ENCODE measurements at regions not wholly inside any gene's neighbourhood (a gene's known extent, or its start where the extent isn't known, plus 50 kb on each side); places are given as distances from the start of the nearest gene placed in this dataset.

DNA sequence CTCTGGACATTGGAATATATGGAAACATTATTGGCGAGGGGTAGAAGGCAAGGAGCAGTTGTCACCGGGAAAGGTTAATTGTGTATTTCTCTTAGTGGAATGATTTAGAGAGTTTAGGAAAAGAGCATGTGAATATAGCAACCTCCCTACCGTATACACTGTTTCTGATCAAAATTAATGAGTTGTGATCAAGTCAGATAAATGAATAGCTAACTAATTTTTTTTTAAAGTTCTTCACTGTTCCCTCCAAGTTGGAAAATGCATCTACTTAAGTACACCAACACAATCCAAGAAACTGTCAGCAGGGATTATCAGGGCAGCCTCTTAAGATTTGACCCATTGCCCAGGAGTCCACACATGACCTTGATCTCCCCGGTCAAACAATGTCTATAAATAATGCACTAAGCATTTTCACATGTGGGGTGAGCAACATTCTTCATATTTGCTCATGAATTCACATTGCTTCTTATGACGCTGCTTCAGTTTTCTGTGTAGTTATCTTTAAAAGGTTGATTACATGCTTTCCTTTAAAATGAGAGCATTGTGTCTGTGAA is 680.8 kb upstream of the NRSN1 start:
- H3K4me3 ChIP-seq (ENCODE audit: low read depth, poor library complexity, severe bottlenecking) = no peak overlapping the region
- no peak for DNase-seq (ENCODE audit: low spot score in 2 of 2)
- 49 to 54% methylated on average over 5 of the region's 5 CpGs for WGBS, 2 donors
- intact Hi-C loops (cut with DNase I; ENCODE audit: low total_unique reads) = loop anchor here (10.0 kb wide), 1 partner anchor 1280 kb away; no protein-coding TSS in a partner anchor
- TF ChIP-seq POLR2A (IDR thresholded peaks at IDR 0.05) = no peak
- TF ChIP-seq, protein P1, sequence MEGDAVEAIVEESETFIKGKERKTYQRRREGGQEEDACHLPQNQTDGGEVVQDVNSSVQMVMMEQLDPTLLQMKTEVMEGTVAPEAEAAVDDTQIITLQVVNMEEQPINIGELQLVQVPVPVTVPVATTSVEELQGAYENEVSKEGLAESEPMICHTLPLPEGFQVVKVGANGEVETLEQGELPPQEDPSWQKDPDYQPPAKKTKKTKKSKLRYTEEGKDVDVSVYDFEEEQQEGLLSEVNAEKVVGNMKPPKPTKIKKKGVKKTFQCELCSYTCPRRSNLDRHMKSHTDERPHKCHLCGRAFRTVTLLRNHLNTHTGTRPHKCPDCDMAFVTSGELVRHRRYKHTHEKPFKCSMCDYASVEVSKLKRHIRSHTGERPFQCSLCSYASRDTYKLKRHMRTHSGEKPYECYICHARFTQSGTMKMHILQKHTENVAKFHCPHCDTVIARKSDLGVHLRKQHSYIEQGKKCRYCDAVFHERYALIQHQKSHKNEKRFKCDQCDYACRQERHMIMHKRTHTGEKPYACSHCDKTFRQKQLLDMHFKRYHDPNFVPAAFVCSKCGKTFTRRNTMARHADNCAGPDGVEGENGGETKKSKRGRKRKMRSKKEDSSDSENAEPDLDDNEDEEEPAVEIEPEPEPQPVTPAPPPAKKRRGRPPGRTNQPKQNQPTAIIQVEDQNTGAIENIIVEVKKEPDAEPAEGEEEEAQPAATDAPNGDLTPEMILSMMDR (IDR thresholded peaks at IDR 0.05) = no peak

GRCh38 chr6:23446469-23446967 is 679.5 kb upstream of the NRSN1 start:
- TF ChIP-seq, protein P1 (IDR thresholded peaks at IDR 0.05) = no peak
- no peak for TF ChIP-seq POLR2A (IDR thresholded peaks at IDR 0.05)
- intact Hi-C loops (cut with DNase I; ENCODE audit: low total_unique reads) = loop anchor here (10.0 kb wide), 1 partner anchor 1282 kb away; no protein-coding TSS in a partner anchor
- no peak overlapping the region for H3K4me3 ChIP-seq (ENCODE audit: low read depth, poor library complexity, severe bottlenecking)
- WGBS, 2 donors = 36 to 38% methylated on average over 4 of the region's 4 CpGs
- no peak for DNase-seq (ENCODE audit: low spot score in 2 of 2)

- DNase-seq (ENCODE audit: low spot score in 2 of 2) = no peak
- no peak for TF ChIP-seq POLR2A (IDR thresholded peaks at IDR 0.05)
- H3K4me3 ChIP-seq (ENCODE audit: low read depth, poor library complexity, severe bottlenecking) = no peak overlapping the region
- intact Hi-C loops (cut with DNase I; ENCODE audit: low total_unique reads) = loop anchor here (10.0 kb wide), 1 partner anchor 1283 kb away; no protein-coding TSS in a partner anchor
These were observed 678.3 kb upstream of the NRSN1 start for GRCh38 chr6:23447731-23448130.

DNA sequence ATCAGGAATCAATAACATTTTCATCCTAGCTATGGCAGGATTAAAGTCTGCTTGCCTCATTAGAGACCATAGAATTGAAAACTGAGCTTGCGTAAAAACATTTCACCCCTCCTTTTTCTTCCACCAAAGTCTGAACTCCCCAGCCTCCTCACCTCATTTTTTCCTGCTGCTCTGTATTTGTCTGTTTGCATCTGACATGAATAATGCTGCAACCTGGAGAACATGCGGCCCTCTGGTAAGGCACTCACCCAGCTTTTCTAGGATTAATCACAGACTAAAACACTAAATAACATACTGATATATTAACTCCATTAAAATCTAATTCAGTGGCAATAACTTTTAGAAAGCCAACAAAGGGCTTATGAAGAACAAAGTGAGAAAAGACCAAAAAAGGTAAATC is 677.7 kb upstream of the NRSN1 start:
- WGBS, 2 donors = 93 to 95% methylated on average over 2 of the region's 2 CpGs
- TF ChIP-seq, protein P1 (IDR thresholded peaks at IDR 0.05) = no peak
- no peak for TF ChIP-seq POLR2A (IDR thresholded peaks at IDR 0.05)
- intact Hi-C loops (cut with DNase I; ENCODE audit: low total_unique reads) = loop anchor here (10.0 kb wide), 1 partner anchor 1283 kb away; no protein-coding TSS in a partner anchor

GRCh38 chr6:23454080-23454976 is 671.7 kb upstream of the NRSN1 start:
- TF ChIP-seq, protein P1 (IDR thresholded peaks at IDR 0.05) = no peak
- intact Hi-C loops (cut with DNase I; ENCODE audit: low total_unique reads) = no loop called here

More for the DNA sequence above, 677.7 kb upstream of the NRSN1 start:
- H3K4me3 ChIP-seq (ENCODE audit: low read depth, poor library complexity, severe bottlenecking) = no peak overlapping the region
- DNase-seq (ENCODE audit: low spot score in 2 of 2) = no peak

DNA sequence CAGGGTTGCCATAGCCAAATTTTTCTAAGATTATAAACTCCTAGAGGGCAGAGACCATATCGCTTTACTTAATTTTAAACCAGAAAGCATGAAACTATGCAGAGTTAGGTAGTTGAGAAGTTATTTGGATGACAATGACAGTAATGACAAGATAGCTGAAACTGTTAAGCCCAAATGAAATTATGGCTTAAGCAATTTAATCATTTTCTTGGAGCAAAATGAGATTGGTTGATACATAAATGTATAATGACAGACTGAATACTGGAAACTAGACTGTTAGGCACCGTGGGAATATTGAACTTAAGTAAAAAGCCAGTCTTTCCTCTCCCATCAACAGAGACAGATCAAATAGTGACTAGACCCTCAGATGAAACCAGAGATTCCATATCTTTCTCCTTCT is 670.3 kb upstream of the NRSN1 start:
- no peak for TF ChIP-seq POLR2A (IDR thresholded peaks at IDR 0.05)
- TF ChIP-seq, protein P1 (IDR thresholded peaks at IDR 0.05) = no peak
- no peak overlapping the region for H3K4me3 ChIP-seq (ENCODE audit: low read depth, poor library complexity, severe bottlenecking)
- 89 to 92% methylated on average over 2 of the region's 2 CpGs for WGBS, 2 donors
- DNase-seq (ENCODE audit: low spot score in 2 of 2) = no peak
- intact Hi-C loops (cut with DNase I; ENCODE audit: low total_unique reads) = no loop called here

More at GRCh38 chr6:23454080-23454976, 671.7 kb upstream of the NRSN1 start:
- no peak overlapping the region for H3K4me3 ChIP-seq (ENCODE audit: low read depth, poor library complexity, severe bottlenecking)
- DNase-seq (ENCODE audit: low spot score in 2 of 2) = no peak
- WGBS, 2 donors = 67 to 70% methylated on average over 5 of the region's 5 CpGs
